H54 (cell line): ENCODE measurements at regions not wholly inside any gene's neighbourhood (a gene's known extent, or its start where the extent isn't known, plus 50 kb on each side); places are given as distances from the start of the nearest gene placed in this dataset.

ENCODE experiments used
- DNase-seq: peaks from one replicate; pipeline ENCODE4 v3.0.0; 2011; ENCODE audit warnings: low spot score, mixed read lengths; ENCODE audit not compliant: insufficient read length
- FAIRE-seq: peaks from 3 replicates; lab custom pipeline; 2011; peaks lifted over from hg19 to GRCh38; lab: Jason Lieb, UNC
- POLR2A ChIP-seq: IDR thresholded peaks from 2 replicates; pipeline ENCODE4 v1.6.1; 2011; ENCODE audit warnings: low read depth, mild to moderate bottlenecking, low read length

- TF ChIP-seq POLR2A = no peak
- no peak for FAIRE-seq
- no peak for DNase-seq
Observed at GRCh38 chr17:5840811-5841446, 229.2 kb upstream of the WSCD1 start.

- no peak for TF ChIP-seq POLR2A
- FAIRE-seq (no peak), DNase-seq (no peak)
Observed at GRCh38 chr17:5841862-5842261, 228.3 kb upstream of the WSCD1 start.

- no peak for TF ChIP-seq POLR2A
- FAIRE-seq = no peak
Observed at GRCh38 chr17:5843366-5844026, 226.7 kb upstream of the WSCD1 start.

GRCh38 chr17:5846001-5846400 is 224.2 kb upstream of the WSCD1 start:
- no peak for FAIRE-seq
- TF ChIP-seq POLR2A = no peak
- DNase-seq = no peak

More at GRCh38 chr17:5843366-5844026, 226.7 kb upstream of the WSCD1 start:
- no peak for DNase-seq

GRCh38 chr17:5854871-5855554 is 215.2 kb upstream of the WSCD1 start:
- FAIRE-seq = no peak
- no peak for DNase-seq
- TF ChIP-seq POLR2A = no peak

- FAIRE-seq = no peak
- no peak for DNase-seq
- no peak for TF ChIP-seq POLR2A
Observed at GRCh38 chr17:5861246-5861645, 208.9 kb upstream of the WSCD1 start.

GRCh38 chr17:5861854-5862253 is 208.3 kb upstream of the WSCD1 start:
- no peak for FAIRE-seq
- TF ChIP-seq POLR2A = no peak
- DNase-seq = no peak

- DNase-seq = no peak
- no peak for FAIRE-seq
- no peak for TF ChIP-seq POLR2A
Observed at GRCh38 chr17:5862395-5862794, 207.8 kb upstream of the WSCD1 start.

- TF ChIP-seq POLR2A = no peak
- FAIRE-seq = no peak
- no peak for DNase-seq
Observed at GRCh38 chr17:5864741-5865657, 205.2 kb upstream of the WSCD1 start.

- FAIRE-seq = no peak
- DNase-seq = no peak
- no peak for TF ChIP-seq POLR2A
Observed at GRCh38 chr17:5866978-5867377, 203.2 kb upstream of the WSCD1 start.

GRCh38 chr17:5869041-5869745 is 201.0 kb upstream of the WSCD1 start:
- FAIRE-seq (no peak), DNase-seq (no peak)
- TF ChIP-seq POLR2A = no peak

GRCh38 chr17:5870231-5870953 is 199.8 kb upstream of the WSCD1 start:
- FAIRE-seq = no peak
- DNase-seq = no peak
- TF ChIP-seq POLR2A = no peak

- DNase-seq = no peak
- no peak for TF ChIP-seq POLR2A
- no peak for FAIRE-seq
Observed at GRCh38 chr17:5871666-5872065, 198.5 kb upstream of the WSCD1 start.
